GM21529 (cell line): ENCODE measurements at regions not wholly inside any gene's neighbourhood (a gene's known extent, or its start where the extent isn't known, plus 50 kb on each side); places are given as distances from the start of the nearest gene placed in this dataset.

Experiments
- ATAC-seq: cut with Tn5 transposase; IDR thresholded peaks from one replicate; pipeline ENCODE4 v1.9.1; 2021; ENCODE audit not compliant: unreplicated experiment

- no peak for ATAC-seq
Measured at GRCh38 chr1:214923278-214923915, 159.1 kb upstream of the KCNK2 start.

- ATAC-seq = no peak
Measured at GRCh38 chr1:214927796-214928195, 154.7 kb upstream of the KCNK2 start.

GRCh38 chr1:214928574-214928973, 154.0 kb upstream of the KCNK2 start:
- no peak for ATAC-seq

- no peak for ATAC-seq
Measured at GRCh38 chr1:214933375-214933774, 149.2 kb upstream of the KCNK2 start.

GRCh38 chr1:214934045-214934444, 148.5 kb upstream of the KCNK2 start:
- ATAC-seq = no peak

DNA sequence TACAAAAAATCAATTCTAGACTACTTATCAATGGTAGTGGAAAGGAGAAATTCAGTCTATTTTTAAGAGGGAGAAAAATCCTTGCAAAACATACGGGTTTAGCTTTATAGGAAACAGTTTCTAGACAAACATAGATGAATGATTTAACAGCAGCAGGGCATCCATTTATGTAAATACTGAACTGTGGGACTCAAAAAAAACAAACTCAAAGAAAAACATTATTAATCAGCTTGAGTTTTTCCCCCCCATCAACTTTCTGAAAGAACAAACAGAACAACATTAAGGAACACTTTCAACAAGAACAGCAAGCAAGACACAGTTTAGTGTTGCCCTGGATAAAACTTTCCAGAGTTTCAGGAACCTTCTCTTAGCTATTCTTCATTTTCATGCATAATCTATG, 147.3 kb upstream of the KCNK2 start:
- no peak for ATAC-seq

DNA sequence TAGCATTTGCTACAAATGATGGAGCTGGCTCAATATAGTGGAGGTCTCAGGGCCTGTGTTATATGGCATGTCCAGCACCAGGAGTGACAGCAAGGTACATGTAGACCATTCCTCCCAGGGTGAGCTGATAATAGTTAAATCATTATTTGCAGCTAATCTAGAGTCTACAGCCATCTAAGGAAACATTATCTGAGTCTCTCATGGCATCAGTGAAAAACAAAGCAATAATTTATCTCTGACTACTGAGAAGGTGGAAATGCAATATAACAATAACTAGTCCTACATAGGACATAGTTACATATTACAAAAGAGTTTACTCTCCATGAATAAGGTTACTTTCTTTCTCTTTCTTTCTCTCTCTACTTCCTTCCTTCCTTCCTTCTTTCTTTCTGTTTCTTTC, 143.4 kb upstream of the KCNK2 start:
- ATAC-seq = no peak

GRCh38 chr1:214941061-214941460, 141.5 kb upstream of the KCNK2 start:
- no peak for ATAC-seq

- no peak for ATAC-seq
Measured at GRCh38 chr1:214943054-214943453, 139.5 kb upstream of the KCNK2 start.

DNA sequence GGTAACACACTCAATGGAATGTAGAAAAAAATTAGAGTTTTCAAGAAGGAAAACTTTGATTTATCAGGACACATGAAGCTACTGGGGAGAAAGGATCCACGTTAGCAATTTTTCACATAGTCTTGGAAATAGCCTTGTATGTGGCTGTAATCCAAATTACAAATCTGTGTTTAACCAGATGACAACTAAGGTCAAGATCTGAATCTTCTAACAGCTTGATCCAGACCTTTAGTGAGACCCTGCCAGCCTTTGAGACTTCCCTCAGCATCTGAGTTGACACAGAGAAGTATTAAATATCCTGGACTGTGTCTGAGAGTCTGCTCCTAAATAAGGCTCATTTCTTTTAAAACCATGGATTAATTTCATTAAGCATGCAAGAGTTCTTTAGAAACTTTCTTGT, 135.9 kb upstream of the KCNK2 start:
- ATAC-seq = no peak

GRCh38 chr1:214952648-214953047, 129.9 kb upstream of the KCNK2 start:
- no peak for ATAC-seq

- no peak for ATAC-seq
Measured at GRCh38 chr1:214953901-214954616, 128.5 kb upstream of the KCNK2 start.

DNA sequence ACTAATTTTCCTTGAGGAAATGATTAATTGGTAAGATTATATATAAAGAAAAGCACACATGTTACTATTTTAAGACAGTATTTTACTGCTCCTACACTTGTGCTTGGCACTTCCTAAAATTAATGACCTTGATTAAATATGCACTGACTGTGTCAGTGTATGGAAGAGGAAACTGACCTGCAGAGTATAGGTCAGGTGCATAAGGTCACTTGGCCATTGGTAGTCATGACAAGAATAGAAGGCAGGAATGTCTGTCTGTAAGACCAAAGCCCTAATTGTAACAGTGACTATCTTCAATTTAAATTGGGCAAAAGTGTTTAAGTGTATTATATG, 128.0 kb upstream of the KCNK2 start:
- ATAC-seq = no peak

DNA sequence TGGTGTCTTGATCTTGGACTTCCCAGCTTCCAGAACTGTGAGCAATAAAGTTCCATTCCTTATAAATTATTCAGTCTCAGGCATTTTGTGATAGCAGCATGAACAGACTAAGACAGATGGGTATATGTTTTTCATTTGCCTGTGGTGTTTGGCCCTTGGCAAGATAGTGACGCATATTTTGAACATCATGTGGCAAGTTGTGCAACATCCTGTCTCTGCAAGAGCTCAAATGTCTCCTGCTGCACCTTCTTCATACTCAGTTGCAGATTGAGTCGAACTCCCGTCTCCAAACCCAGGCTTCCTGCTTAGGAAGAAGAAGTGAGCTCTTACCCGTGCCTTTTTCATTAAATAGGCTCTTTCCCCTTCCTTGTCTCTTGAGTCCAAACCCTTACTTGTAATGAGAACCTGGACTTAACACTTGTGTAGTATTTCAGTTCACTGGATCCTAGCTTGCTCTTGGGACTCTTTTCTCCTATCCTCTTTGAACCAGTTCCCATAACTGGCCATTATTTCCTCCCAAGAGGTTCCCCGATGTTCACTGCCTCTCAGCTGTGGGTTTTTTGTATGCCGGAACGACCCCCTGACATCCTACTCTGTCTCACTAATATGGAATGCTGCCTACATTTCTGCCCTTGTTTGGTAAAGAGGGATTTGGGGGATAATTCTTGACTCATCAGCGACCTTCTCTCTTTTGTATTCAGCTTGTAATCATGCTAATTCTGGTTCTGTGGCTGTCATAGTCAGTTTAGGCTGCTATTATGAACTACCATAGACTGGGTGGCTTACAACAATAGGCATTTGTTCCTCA, 125.0 kb upstream of the KCNK2 start:
- ATAC-seq = no peak

GRCh38 chr1:214958486-214958885, 124.1 kb upstream of the KCNK2 start:
- ATAC-seq = no peak

GRCh38 chr1:214966346-214966745, 116.2 kb upstream of the KCNK2 start:
- no peak for ATAC-seq

DNA sequence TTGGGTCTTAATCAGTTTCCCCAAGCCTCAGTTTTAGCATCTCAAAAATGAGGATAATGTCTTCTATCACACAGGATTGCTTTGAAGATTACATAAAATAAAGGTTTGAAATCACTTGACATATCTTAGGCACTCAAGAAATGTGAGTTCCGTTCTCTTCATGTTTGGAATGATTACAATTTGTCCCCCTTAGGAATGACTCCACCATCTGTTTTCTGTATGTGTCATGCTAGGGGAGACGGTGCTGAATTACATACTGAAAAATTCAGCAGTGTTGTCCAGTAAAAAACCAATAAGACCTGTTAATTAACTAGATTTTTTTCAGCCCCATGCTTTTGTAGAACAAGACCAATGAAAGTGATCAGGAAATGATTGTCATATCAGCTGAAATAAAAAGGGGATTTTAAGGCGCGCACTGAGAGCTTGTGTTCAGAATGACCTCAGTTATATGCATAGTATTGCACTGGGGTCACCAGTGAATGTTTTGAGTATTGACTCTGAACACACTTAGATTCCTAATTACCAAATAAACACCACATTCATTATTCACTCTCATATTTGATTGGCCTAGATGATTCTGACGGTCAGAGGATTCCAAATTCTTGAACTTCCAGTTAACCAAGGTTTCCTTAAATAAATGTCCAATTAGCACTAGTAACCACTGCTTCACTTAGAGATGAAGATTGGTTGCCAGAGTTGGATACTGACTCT, 114.5 kb upstream of the KCNK2 start:
- ATAC-seq = no peak

GRCh38 chr1:214970016-214970415, 112.5 kb upstream of the KCNK2 start:
- ATAC-seq = no peak

- ATAC-seq = no peak
Measured at GRCh38 chr1:214971071-214971470, 111.5 kb upstream of the KCNK2 start.

- no peak for ATAC-seq
Measured at GRCh38 chr1:214974002-214974401, 108.5 kb upstream of the KCNK2 start.

- no peak for ATAC-seq
Measured at GRCh38 chr1:214976665-214977064, 105.9 kb upstream of the KCNK2 start.

GRCh38 chr1:214977110-214977509, 105.4 kb upstream of the KCNK2 start:
- no peak for ATAC-seq
